WTC11 (cell line): ENCODE measurements at regions not wholly inside any gene's neighbourhood (a gene's known extent, or its start where the extent isn't known, plus 50 kb on each side); places are given as distances from the start of the nearest gene placed in this dataset.

Source experiments
- ATAC-seq: fragments of 200-7000 bp; cut with Tn5 transposase; 2 replicates; pipeline ENCODE4 v1.10.0; 2021; ENCODE audit warnings: mild to moderate bottlenecking, moderate library complexity
- CTCF ChIA-PET: fragments of 300-600 bp; sonication (Branson Sonifier 250); formaldehyde crosslinking; loops from one replicate; lab custom pipeline; 2021; ENCODE audit warnings: antibody characterized with exemption; lab: Charles Lee
- POLR2A ChIA-PET: fragments of 350-600 bp; sonication (Branson Sonifier 250); formaldehyde crosslinking; loops from one replicate; lab custom pipeline; 2021; ENCODE audit warnings: antibody characterized with exemption; lab: Charles Lee
- DNase-seq: peaks from one replicate; pipeline ENCODE4 v3.0.0; 2021; ENCODE audit warnings: low spot score
- H3K27ac Mint-ChIP-seq: 2 replicates; pipeline ENCODE4 v1.8.0; 2021; ENCODE audit warnings: mixed read lengths
- H3K27me3 Mint-ChIP-seq: 2 replicates; pipeline ENCODE4 v1.8.0; 2021; ENCODE audit warnings: low read depth, mild to moderate bottlenecking, moderate library complexity, mixed read lengths
- H3K36me3 Mint-ChIP-seq: 2 replicates; pipeline ENCODE4 v1.8.0; 2021; ENCODE audit warnings: mixed read lengths
- H3K4me1 Mint-ChIP-seq: 2 replicates; pipeline ENCODE4 v1.8.0; 2022; ENCODE audit warnings: mixed read lengths
- H3K4me3 Mint-ChIP-seq: 2 replicates; pipeline ENCODE4 v1.8.0; 2021; ENCODE audit warnings: mild to moderate bottlenecking, moderate library complexity, mixed read lengths
- H3K9me3 Mint-ChIP-seq: 2 replicates; pipeline ENCODE4 v1.8.0; 2021; ENCODE audit warnings: mixed read lengths
- AR ChIP-seq: fragments of 250-450 bp; sonication (Bioruptor Pico); IDR thresholded peaks from 2 replicates; pipeline ENCODE4 v1.9.0; 2021; ENCODE audit warnings: mild to moderate bottlenecking
- ATF1 ChIP-seq: sonication (generic); formaldehyde crosslinking; IDR thresholded peaks from 2 replicates; pipeline ENCODE4 v1.8.1; 2023; ENCODE audit warnings: mild to moderate bottlenecking, moderate library complexity, missing genetic modification reagents
- ATF6 ChIP-seq: sonication (generic); formaldehyde crosslinking; IDR thresholded peaks from 2 replicates; pipeline ENCODE4 v1.8.1; 2023; ENCODE audit warnings: mild to moderate bottlenecking, missing genetic modification reagents
- CREB1 ChIP-seq: sonication (generic); formaldehyde crosslinking; IDR thresholded peaks from 2 replicates; pipeline ENCODE4 v1.8.0; 2023; ENCODE audit warnings: mild to moderate bottlenecking, missing genetic modification reagents
- E2F1 ChIP-seq: sonication (generic); formaldehyde crosslinking; IDR thresholded peaks from 2 replicates; pipeline ENCODE4 v1.8.0; 2022; ENCODE audit warnings: mild to moderate bottlenecking, missing genetic modification reagents
- FOXK1 ChIP-seq: sonication (generic); formaldehyde crosslinking; IDR thresholded peaks from 2 replicates; pipeline ENCODE4 v1.8.0; 2022; ENCODE audit warnings: mild to moderate bottlenecking, moderate library complexity, missing genetic modification reagents
- JUN ChIP-seq: sonication (generic); formaldehyde crosslinking; IDR thresholded peaks from 2 replicates; pipeline ENCODE4 v1.8.0; 2023; ENCODE audit warnings: mild to moderate bottlenecking, missing genetic modification reagents
- NR1H2 ChIP-seq: sonication (generic); formaldehyde crosslinking; IDR thresholded peaks from 2 replicates; pipeline ENCODE4 v1.9.0; 2021; ENCODE audit warnings: mild to moderate bottlenecking, moderate library complexity, missing genetic modification reagents
- NR2C2 ChIP-seq: sonication (generic); formaldehyde crosslinking; IDR thresholded peaks from 2 replicates; pipeline ENCODE4 v1.8.0; 2022; ENCODE audit warnings: mild to moderate bottlenecking, missing genetic modification reagents
- RELA ChIP-seq: sonication (generic); formaldehyde crosslinking; IDR thresholded peaks from 2 replicates; pipeline ENCODE4 v1.8.1; 2022; ENCODE audit warnings: missing genetic modification reagents, mild to moderate bottlenecking, borderline replicate concordance
- SOX15 ChIP-seq: fragments of 250-450 bp; sonication (Bioruptor Pico); IDR thresholded peaks from 2 replicates; pipeline ENCODE4 v1.9.0; 2021; ENCODE audit warnings: mild to moderate bottlenecking
- STAT6 ChIP-seq: sonication (generic); formaldehyde crosslinking; conservative IDR thresholded peaks from 2 replicates; pipeline ENCODE4 v1.8.1; 2023; ENCODE audit warnings: mild to moderate bottlenecking, low read depth, missing genetic modification reagents, moderate library complexity
- ZNF138 ChIP-seq: sonication (generic); formaldehyde crosslinking; conservative IDR thresholded peaks from 2 replicates; pipeline ENCODE4 v1.8.1; 2022; ENCODE audit warnings: mild to moderate bottlenecking, moderate library complexity, missing genetic modification reagents
- ZNF232 ChIP-seq: sonication (generic); formaldehyde crosslinking; IDR thresholded peaks from 2 replicates; pipeline ENCODE4 v1.8.0; 2022; ENCODE audit warnings: mild to moderate bottlenecking, missing genetic modification reagents
- ZNF317 ChIP-seq: sonication (generic); formaldehyde crosslinking; IDR thresholded peaks from 2 replicates; pipeline ENCODE4 v1.8.1; 2023; ENCODE audit warnings: low read depth, mild to moderate bottlenecking, moderate library complexity, missing genetic modification reagents, borderline replicate concordance
- ZNF532 ChIP-seq: fragments of 250-450 bp; sonication (Bioruptor Pico); IDR thresholded peaks from 2 replicates; pipeline ENCODE4 v1.9.0; 2021; ENCODE audit warnings: mild to moderate bottlenecking, borderline replicate concordance

- DNase-seq: no peak
- peaks cover 1% of the 10 kb centered on the region; the same call in 1 of the 2 replicates for H3K36me3 Mint-ChIP-seq
- TF ChIP-seq RELA (CRISPR knock-in tag) (no peak), E2F1 (no peak), ATF6 (CRISPR knock-in tag) (no peak), FOXK1 (CRISPR knock-in tag) (no peak), STAT6 (CRISPR knock-in tag) (no peak), ZNF532 (CRISPR knock-in tag) (no peak), ZNF232 (CRISPR knock-in tag) (no peak), NR1H2 (CRISPR knock-in tag) (no peak), ZNF138 (no peak), NR2C2 (CRISPR knock-in tag) (no peak), ATF1 (CRISPR knock-in tag) (no peak), CREB1 (CRISPR knock-in tag) (no peak)
- H3K27ac Mint-ChIP-seq: no peak overlapping the region
- ChIA-PET CTCF (no interaction called here), POLR2A (no interaction called here)
- H3K27me3 Mint-ChIP-seq: no peaks in the 10 kb centered on the region
- ATAC-seq: no peak
- peaks cover 16% of the 10 kb centered on the region for H3K9me3 Mint-ChIP-seq
- H3K4me3 Mint-ChIP-seq: no peak overlapping the region
- no peaks in the 10 kb centered on the region for H3K4me1 Mint-ChIP-seq
Measured at GRCh38 chr4:134952775-134953174, 751.2 kb upstream of the PABPC4L start.

- Mint-ChIP-seq H3K36me3 (peaks cover 6% of the 10 kb centered on the region), H3K27ac (no peak overlapping the region), H3K4me1 (no peaks in the 10 kb centered on the region), H3K4me3 (no peak overlapping the region), H3K27me3 (no peaks in the 10 kb centered on the region), H3K9me3 (peaks cover 21% of the 10 kb centered on the region)
- DNase-seq (no peak), ATAC-seq (no peak)
- ChIA-PET POLR2A (interaction anchor here (0.7 kb wide), 1 partner anchor 61 kb away, joined by 5 read pairs; no protein-coding TSS in a partner anchor), CTCF (no interaction called here)
- no peak for TF ChIP-seq AR (CRISPR knock-in tag)
- no peak for TF ChIP-seq ZNF317 (CRISPR knock-in tag)
- no peak for TF ChIP-seq JUN (CRISPR knock-in tag)
- no peak for TF ChIP-seq SOX15 (CRISPR knock-in tag)
- no peak for TF ChIP-seq ZNF532 (CRISPR knock-in tag)
Measured at GRCh38 chr4:134952305-134952704, 750.7 kb upstream of the PABPC4L start.
